ENCODE measurements at regions not wholly inside any gene's neighbourhood (a gene's known extent, or its start where the extent isn't known, plus 50 kb on each side); places are given as distances from the start of the nearest gene placed in this dataset.

GRCh38 chr6:92150553-92150952, 1268.8 kb downstream of the EPHA7 start:
- ChIA-PET CTCF (no interaction called here), POLR2A (no interaction called here)
- no peaks in the 10 kb centered on the region for H3K4me1 ChIP-seq (ENCODE audit: control extremely low read depth in 1 of 4, control insufficient read depth in 4 of 4, insufficient read depth in 4 of 4, low read length in 3 of 4)
- no peaks in the 10 kb centered on the region for H3K27me3 ChIP-seq (replicated peaks in 2 of 5; ENCODE audit: control insufficient read depth in 4 of 5, insufficient read depth in 5 of 5, low read length in 4 of 5)
- H3K27ac ChIP-seq (ENCODE audit: insufficient read depth in 1 of 2, low read depth in 1 of 2, low read length in 2 of 2, poor library complexity in 1 of 2, severe bottlenecking in 2 of 2), result no peak overlapping the region
- DNase-seq, result no peak
- H3K36me3 ChIP-seq (ENCODE audit: control insufficient read depth in 4 of 4, insufficient read depth in 4 of 4, low read length in 3 of 4), result no peaks in the 10 kb centered on the region
- H3K4me3 ChIP-seq (ENCODE audit: control insufficient read depth in 1 of 7, extremely low read depth in 1 of 7, insufficient read depth in 4 of 7, low read depth in 2 of 7, low read length in 6 of 7), result no peak overlapping the region
- H3K9me3 ChIP-seq (ENCODE audit: control extremely low read depth in 1 of 5, control insufficient read depth in 4 of 5, insufficient read depth in 2 of 5, low read depth in 1 of 5, low read length in 4 of 5), result peaks cover 0 to 2% (median 0%) of the 10 kb centered on the region in 5 experiments

GRCh38 chr6:92147246-92147645, 1272.1 kb downstream of the EPHA7 start:
- Histone ChIP-seq H3K27me3 (replicated peaks in 2 of 5; ENCODE audit: control insufficient read depth in 4 of 5, insufficient read depth in 5 of 5, low read length in 4 of 5) (no peaks in the 10 kb centered on the region), H3K36me3 (ENCODE audit: control insufficient read depth in 4 of 4, insufficient read depth in 4 of 4, low read length in 3 of 4) (no peaks in the 10 kb centered on the region), H3K9me3 (ENCODE audit: control extremely low read depth in 1 of 5, control insufficient read depth in 4 of 5, insufficient read depth in 2 of 5, low read depth in 1 of 5, low read length in 4 of 5) (peaks cover 0 to 2% (median 0%) of the 10 kb centered on the region in 5 experiments), H3K27ac (ENCODE audit: insufficient read depth in 1 of 2, low read depth in 1 of 2, low read length in 2 of 2, poor library complexity in 1 of 2, severe bottlenecking in 2 of 2) (no peak overlapping the region), H3K4me1 (ENCODE audit: control extremely low read depth in 1 of 4, control insufficient read depth in 4 of 4, insufficient read depth in 4 of 4, low read length in 3 of 4) (no peaks in the 10 kb centered on the region), H3K4me3 (ENCODE audit: control insufficient read depth in 1 of 7, extremely low read depth in 1 of 7, insufficient read depth in 4 of 7, low read depth in 2 of 7, low read length in 6 of 7) (no peak overlapping the region)
- ChIA-PET POLR2A (no interaction called here), CTCF (no interaction called here)
- no CpG with 5 or more reads among the region's 1 CpG for WGBS (ENCODE audit: insufficient coverage)
- no peak for DNase-seq

GRCh38 chr6:92139601-92140000, 1279.8 kb downstream of the EPHA7 start:
- Histone ChIP-seq H3K27me3 (replicated peaks in 2 of 5; ENCODE audit: control insufficient read depth in 4 of 5, insufficient read depth in 5 of 5, low read length in 4 of 5) (no peaks in the 10 kb centered on the region), H3K36me3 (ENCODE audit: control insufficient read depth in 4 of 4, insufficient read depth in 4 of 4, low read length in 3 of 4) (no peaks in the 10 kb centered on the region), H3K4me1 (ENCODE audit: control extremely low read depth in 1 of 4, control insufficient read depth in 4 of 4, insufficient read depth in 4 of 4, low read length in 3 of 4) (no peaks in the 10 kb centered on the region), H3K4me3 (ENCODE audit: control insufficient read depth in 1 of 7, extremely low read depth in 1 of 7, insufficient read depth in 4 of 7, low read depth in 2 of 7, low read length in 6 of 7) (no peak overlapping the region), H3K27ac (ENCODE audit: insufficient read depth in 1 of 2, low read depth in 1 of 2, low read length in 2 of 2, poor library complexity in 1 of 2, severe bottlenecking in 2 of 2) (no peak overlapping the region), H3K9me3 (ENCODE audit: control extremely low read depth in 1 of 5, control insufficient read depth in 4 of 5, insufficient read depth in 2 of 5, low read depth in 1 of 5, low read length in 4 of 5) (no peaks in the 10 kb centered on the region)
- DNase-seq, result no peak
- POLR2A ChIA-PET, result no interaction called here
- WGBS (ENCODE audit: insufficient coverage), result no CpG with 5 or more reads among the region's 1 CpG
- CTCF ChIA-PET, result no interaction called here

- Histone ChIP-seq H3K36me3 (ENCODE audit: control insufficient read depth in 4 of 4, insufficient read depth in 4 of 4, low read length in 3 of 4) (no peaks in the 10 kb centered on the region), H3K27ac (ENCODE audit: insufficient read depth in 1 of 2, low read depth in 1 of 2, low read length in 2 of 2, poor library complexity in 1 of 2, severe bottlenecking in 2 of 2) (no peak overlapping the region), H3K4me1 (ENCODE audit: control extremely low read depth in 1 of 4, control insufficient read depth in 4 of 4, insufficient read depth in 4 of 4, low read length in 3 of 4) (no peaks in the 10 kb centered on the region), H3K27me3 (replicated peaks in 2 of 5; ENCODE audit: control insufficient read depth in 4 of 5, insufficient read depth in 5 of 5, low read length in 4 of 5) (no peaks in the 10 kb centered on the region), H3K4me3 (ENCODE audit: control insufficient read depth in 1 of 7, extremely low read depth in 1 of 7, insufficient read depth in 4 of 7, low read depth in 2 of 7, low read length in 6 of 7) (no peak overlapping the region), H3K9me3 (ENCODE audit: control extremely low read depth in 1 of 5, control insufficient read depth in 4 of 5, insufficient read depth in 2 of 5, low read depth in 1 of 5, low read length in 4 of 5) (peaks cover 0 to 1% (median 0%) of the 10 kb centered on the region in 5 experiments)
- ChIA-PET CTCF (no interaction called here), POLR2A (no interaction called here)
- DNase-seq, result no peak
- no CpG with 5 or more reads among the region's 2 CpGs for WGBS (ENCODE audit: insufficient coverage)
Observed at GRCh38 chr6:92132957-92133356, 1286.4 kb downstream of the EPHA7 start.

DNA sequence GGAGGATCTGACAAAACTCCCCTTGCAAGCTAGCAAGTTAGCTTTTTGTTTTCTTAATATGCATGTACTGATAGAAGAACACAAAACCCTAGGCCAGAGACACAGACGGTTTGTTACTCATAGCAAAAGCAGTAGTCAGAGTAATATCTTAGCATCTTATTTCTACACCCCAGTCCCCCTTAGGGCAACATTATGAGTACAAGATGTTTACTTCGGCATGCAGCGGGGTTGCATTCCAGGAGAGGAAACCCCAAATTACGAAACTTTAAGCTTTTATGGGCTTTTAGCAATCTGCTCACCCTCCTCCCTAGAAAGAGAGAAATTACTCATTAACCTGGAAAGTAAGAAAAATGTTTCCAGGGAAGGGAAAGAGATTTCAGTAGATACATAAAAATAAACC, 1286.9 kb downstream of the EPHA7 start:
- no peak for DNase-seq
- Histone ChIP-seq H3K36me3 (ENCODE audit: control insufficient read depth in 4 of 4, insufficient read depth in 4 of 4, low read length in 3 of 4) (no peaks in the 10 kb centered on the region), H3K4me3 (ENCODE audit: control insufficient read depth in 1 of 7, extremely low read depth in 1 of 7, insufficient read depth in 4 of 7, low read depth in 2 of 7, low read length in 6 of 7) (no peak overlapping the region), H3K27me3 (replicated peaks in 2 of 5; ENCODE audit: control insufficient read depth in 4 of 5, insufficient read depth in 5 of 5, low read length in 4 of 5) (no peaks in the 10 kb centered on the region), H3K27ac (ENCODE audit: insufficient read depth in 1 of 2, low read depth in 1 of 2, low read length in 2 of 2, poor library complexity in 1 of 2, severe bottlenecking in 2 of 2) (no peak overlapping the region), H3K9me3 (ENCODE audit: control extremely low read depth in 1 of 5, control insufficient read depth in 4 of 5, insufficient read depth in 2 of 5, low read depth in 1 of 5, low read length in 4 of 5) (peaks cover 0 to 1% (median 0%) of the 10 kb centered on the region in 5 experiments), H3K4me1 (ENCODE audit: control extremely low read depth in 1 of 4, control insufficient read depth in 4 of 4, insufficient read depth in 4 of 4, low read length in 3 of 4) (no peaks in the 10 kb centered on the region)
- POLR2A ChIA-PET, result no interaction called here
- 94% methylated on average over 3 of the region's 4 CpGs for WGBS (ENCODE audit: insufficient coverage)
- CTCF ChIA-PET, result no interaction called here

GRCh38 chr6:92130944-92131343, 1288.4 kb downstream of the EPHA7 start:
- no peak overlapping the region for H3K27ac ChIP-seq (ENCODE audit: insufficient read depth in 1 of 2, low read depth in 1 of 2, low read length in 2 of 2, poor library complexity in 1 of 2, severe bottlenecking in 2 of 2)
- DNase-seq, result no peak

DNA sequence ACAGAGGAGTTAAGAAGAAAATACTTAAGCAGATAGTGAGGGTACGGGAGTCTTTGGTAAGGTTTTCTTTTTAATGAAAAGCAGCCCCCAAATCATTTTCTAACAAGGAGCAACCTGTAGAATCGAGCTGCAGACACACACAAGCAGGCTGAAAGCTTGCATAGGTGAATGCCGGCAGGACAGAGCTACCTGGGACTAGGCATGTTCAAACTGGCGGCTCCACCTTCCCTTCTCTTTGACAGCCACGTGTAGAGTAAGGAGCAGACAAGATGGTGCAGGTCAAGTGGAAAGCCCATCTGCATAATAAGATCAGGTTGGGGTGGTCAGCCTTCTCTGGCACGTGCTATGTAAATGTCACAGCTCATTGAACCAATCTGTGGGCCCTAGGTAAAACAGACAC, 1292.4 kb downstream of the EPHA7 start:
- no CpG with 5 or more reads among the region's 6 CpGs for WGBS (ENCODE audit: insufficient coverage)
- peaks cover 0 to 1% (median 0%) of the 10 kb centered on the region in 5 experiments for H3K9me3 ChIP-seq (ENCODE audit: control extremely low read depth in 1 of 5, control insufficient read depth in 4 of 5, insufficient read depth in 2 of 5, low read depth in 1 of 5, low read length in 4 of 5)

More at GRCh38 chr6:92130944-92131343, 1288.4 kb downstream of the EPHA7 start:
- ChIA-PET CTCF (no interaction called here), POLR2A (no interaction called here)
- H3K9me3 ChIP-seq (ENCODE audit: control extremely low read depth in 1 of 5, control insufficient read depth in 4 of 5, insufficient read depth in 2 of 5, low read depth in 1 of 5, low read length in 4 of 5), result peaks cover 0 to 1% (median 0%) of the 10 kb centered on the region in 5 experiments
- H3K27me3 ChIP-seq (replicated peaks in 2 of 5; ENCODE audit: control insufficient read depth in 4 of 5, insufficient read depth in 5 of 5, low read length in 4 of 5), result no peaks in the 10 kb centered on the region
- no peaks in the 10 kb centered on the region for H3K4me1 ChIP-seq (ENCODE audit: control extremely low read depth in 1 of 4, control insufficient read depth in 4 of 4, insufficient read depth in 4 of 4, low read length in 3 of 4)
- no peaks in the 10 kb centered on the region for H3K36me3 ChIP-seq (ENCODE audit: control insufficient read depth in 4 of 4, insufficient read depth in 4 of 4, low read length in 3 of 4)
- no peak overlapping the region for H3K4me3 ChIP-seq (ENCODE audit: control insufficient read depth in 1 of 7, extremely low read depth in 1 of 7, insufficient read depth in 4 of 7, low read depth in 2 of 7, low read length in 6 of 7)
- no CpG with 5 or more reads among the region's 2 CpGs for WGBS (ENCODE audit: insufficient coverage)

More for the DNA sequence above, 1292.4 kb downstream of the EPHA7 start:
- Histone ChIP-seq H3K27ac (ENCODE audit: insufficient read depth in 1 of 2, low read depth in 1 of 2, low read length in 2 of 2, poor library complexity in 1 of 2, severe bottlenecking in 2 of 2) (no peak overlapping the region), H3K4me3 (ENCODE audit: control insufficient read depth in 1 of 7, extremely low read depth in 1 of 7, insufficient read depth in 4 of 7, low read depth in 2 of 7, low read length in 6 of 7) (no peak overlapping the region), H3K4me1 (ENCODE audit: control extremely low read depth in 1 of 4, control insufficient read depth in 4 of 4, insufficient read depth in 4 of 4, low read length in 3 of 4) (no peaks in the 10 kb centered on the region), H3K36me3 (ENCODE audit: control insufficient read depth in 4 of 4, insufficient read depth in 4 of 4, low read length in 3 of 4) (no peaks in the 10 kb centered on the region), H3K27me3 (replicated peaks in 2 of 5; ENCODE audit: control insufficient read depth in 4 of 5, insufficient read depth in 5 of 5, low read length in 4 of 5) (no peaks in the 10 kb centered on the region)
- POLR2A ChIA-PET, result no interaction called here
- CTCF ChIA-PET, result no interaction called here
- no peak for DNase-seq

Data from common myeloid progenitor, CD34-positive (primary cell).